GM19240 (cell line): ENCODE measurements at regions not wholly inside any gene's neighbourhood (a gene's known extent, or its start where the extent isn't known, plus 50 kb on each side); places are given as distances from the start of the nearest gene placed in this dataset.
"Not testable (repeated sequence)": the region's sequence is repeated elsewhere in the genome, so short reads cannot be mapped to it uniquely, and the experiment has no call there.

Experiments
- DNase-seq: peaks from one replicate; pipeline ENCODE4 v3.0.0; 2011; ENCODE audit warnings: low spot score; ENCODE audit not compliant: insufficient read length

- DNase-seq, result no peak
These were observed 149.5 kb upstream of the SLC38A2 start for GRCh38 chr12:46522071-46522470.

DNA sequence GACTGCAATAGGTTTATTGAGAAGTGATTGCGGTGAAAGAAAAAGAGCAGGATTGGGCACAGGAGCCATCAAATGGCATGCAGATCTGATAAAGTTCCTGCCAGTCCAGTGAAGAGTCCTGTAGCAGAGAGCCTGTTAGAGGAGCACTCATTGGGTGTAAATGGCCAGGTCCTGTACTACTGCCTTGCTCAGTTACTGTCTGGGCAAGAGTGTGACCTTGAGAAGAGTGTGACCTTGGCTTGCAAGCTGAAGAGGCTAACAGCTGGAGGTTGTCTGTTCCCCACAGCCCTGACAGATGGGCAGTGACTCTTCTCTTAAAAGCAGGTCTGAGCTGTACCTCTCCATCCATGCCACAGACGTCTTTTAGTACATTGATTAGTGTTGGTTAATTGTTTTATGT is 148.6 kb upstream of the SLC38A2 start:
- no peak for DNase-seq

GRCh38 chr12:46519407-46519806 is 146.8 kb upstream of the SLC38A2 start:
- no peak for DNase-seq

GRCh38 chr12:46518729-46519128 is 146.2 kb upstream of the SLC38A2 start:
- no peak for DNase-seq

DNA sequence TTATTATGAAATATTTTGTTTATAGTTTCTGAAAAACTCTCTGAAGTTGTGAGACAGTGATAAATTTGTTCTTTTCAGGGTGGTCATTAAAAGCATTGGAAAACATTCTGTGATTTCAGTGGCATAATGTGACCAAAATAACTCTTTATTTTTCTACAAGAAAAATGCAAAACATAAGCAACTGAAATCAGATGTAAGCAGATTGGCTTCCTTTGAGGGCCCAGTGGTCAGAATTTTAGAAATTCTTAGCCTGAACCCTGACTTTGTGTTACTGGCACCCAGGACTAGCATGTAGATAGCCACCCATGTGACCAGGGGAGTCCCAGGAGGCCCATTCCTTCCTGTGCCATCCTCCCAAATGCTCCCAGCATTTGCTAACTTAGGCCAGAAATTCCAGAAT is 145.6 kb upstream of the SLC38A2 start:
- no peak for DNase-seq

DNA sequence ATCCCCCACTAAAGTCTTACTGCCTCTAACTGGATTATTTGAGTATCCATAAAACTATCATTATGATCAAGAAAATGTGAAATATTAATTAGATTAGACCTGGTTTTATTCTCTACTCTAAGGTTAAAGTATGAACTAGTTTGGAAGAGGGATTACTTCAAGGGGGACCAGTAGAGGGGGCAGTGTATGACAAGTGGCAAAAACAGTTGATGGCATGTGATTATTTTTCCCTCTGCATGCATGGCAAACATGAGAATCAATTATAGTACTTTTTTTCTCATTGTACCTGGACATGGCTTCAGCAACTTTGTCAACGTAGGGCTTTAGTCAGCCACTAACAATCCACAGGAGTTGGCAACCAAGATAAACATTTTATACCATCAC is 145.0 kb upstream of the SLC38A2 start:
- no peak for DNase-seq

DNA sequence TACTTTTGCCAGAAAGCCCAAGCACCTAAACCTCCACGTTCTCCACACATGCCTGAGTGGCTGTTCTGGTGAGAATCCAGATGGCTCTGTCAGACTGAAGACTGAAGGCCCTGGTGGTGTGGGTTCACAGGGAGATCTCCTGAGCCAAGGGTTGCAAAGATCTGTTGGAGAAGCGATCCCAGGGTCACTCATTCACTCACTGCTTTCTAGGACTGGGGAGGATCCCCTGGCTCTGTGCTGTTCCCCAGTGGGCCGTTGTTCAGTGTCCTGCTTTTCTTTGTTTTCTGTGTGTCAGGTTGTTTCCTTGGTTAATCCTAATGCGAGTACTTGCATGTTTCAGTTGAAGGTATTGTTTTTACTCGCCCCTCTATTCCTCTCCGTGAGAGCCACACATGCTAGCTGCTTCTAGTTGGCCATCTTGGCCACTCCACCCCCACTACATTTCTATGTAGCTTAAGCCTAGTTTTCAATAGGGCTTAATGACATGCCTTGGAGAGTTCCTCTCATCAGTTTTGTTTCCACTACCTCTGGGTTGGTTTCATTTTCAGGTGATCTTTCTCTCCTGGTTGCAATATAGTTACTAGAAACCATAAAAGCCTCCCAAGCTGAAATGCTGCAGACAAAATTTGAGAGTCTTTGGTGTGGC is 144.5 kb upstream of the SLC38A2 start:
- DNase-seq, result peak; percentile 28

- DNase-seq, result no peak
These were observed 143.8 kb upstream of the SLC38A2 start for GRCh38 chr12:46516238-46516932.

GRCh38 chr12:46515829-46516228 is 143.3 kb upstream of the SLC38A2 start:
- no peak for DNase-seq

DNA sequence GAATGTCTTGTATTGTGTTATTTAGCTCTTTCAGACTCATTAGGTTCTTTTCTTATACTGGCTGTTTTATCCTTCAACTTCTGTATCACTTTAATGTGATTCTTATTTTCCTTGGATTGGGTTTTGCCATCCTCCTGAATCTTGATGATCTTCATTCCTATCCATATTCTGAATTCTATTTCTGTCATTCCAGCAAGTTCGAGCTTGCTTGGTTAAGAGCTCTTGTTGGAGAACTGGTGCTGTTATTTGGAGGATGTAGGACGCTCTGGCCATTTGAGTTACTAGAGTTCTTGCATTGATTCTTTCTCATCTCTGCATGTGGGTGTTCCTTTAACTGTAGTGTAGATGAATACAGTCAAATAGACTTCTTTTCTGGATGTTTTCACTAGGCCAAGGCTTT is 142.3 kb upstream of the SLC38A2 start:
- DNase-seq, result no peak

DNA sequence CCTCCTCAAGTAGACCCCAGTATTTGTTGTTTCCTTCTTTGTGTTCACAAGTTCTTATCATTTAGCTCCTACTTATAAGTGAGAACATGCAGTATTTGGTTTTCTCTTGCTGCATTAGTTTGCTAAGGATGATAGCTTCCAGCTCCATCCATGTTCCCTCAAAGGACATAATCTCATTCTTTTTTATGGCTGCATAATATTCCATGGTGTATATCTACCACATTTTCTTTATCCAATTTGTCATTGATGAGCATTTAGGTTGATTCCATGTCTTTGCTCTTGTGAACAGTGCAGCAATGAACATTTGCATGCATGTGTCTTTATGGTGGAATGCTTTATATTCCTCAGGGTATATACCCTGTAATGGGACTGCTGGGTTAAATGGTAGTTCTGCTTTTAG is 137.7 kb upstream of the SLC38A2 start:
- not testable (repeated sequence) for DNase-seq

DNA sequence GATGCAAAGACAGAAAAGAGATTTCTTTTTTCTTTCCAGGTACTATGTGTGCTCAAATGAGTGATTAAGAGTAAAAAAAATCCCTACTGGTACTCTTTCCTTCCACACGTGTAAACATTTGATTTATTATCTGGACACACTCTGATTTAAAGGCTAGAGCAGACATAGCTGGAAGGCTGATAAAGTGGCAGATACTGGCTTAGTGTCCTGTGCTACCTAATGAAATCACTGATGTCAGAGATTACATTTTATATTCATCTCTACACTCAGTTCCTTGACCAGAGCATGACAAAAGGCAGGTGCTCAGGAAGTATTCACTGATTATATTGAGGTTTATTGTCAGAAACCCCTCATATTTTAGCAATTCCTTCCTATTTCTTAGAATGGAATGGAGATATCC is 136.6 kb upstream of the SLC38A2 start:
- no peak for DNase-seq

DNA sequence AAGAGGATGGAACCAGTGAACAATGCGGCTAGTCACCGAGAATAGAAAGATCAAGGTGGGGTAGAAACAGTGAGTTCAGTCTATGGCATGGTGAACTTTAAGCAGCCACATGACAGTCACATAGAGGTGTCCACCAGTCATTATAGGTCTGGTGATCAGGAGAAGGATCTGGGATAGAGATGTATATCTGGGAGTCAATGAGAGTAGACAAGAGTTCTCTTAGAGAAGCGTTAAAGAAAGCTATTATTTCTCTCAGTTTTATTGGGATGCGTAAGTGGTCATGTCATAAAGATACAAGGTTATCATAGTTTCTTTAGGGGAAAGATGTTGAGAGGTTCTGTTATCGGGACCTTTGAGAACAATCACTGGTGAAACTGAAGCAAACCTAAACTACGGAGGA is 136.1 kb upstream of the SLC38A2 start:
- no peak for DNase-seq

DNA sequence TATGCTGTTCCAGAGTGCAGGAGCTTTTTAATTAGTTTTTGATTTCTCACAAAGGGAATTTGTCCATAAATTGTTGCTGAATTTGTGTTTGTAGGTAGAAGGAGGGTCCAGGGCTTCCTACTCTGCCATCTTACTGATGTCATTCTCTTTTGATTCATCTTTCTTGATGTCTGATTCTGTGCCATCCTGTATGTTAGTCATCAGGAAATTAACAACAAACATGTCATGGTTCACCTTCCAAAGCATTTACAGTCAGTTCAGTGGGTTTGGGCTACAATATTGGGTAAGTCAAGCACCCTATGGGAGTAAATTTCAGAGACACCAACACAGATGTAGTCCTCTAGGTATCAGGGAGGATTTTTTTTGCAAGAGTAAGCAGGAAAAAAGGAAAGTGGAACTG is 135.2 kb upstream of the SLC38A2 start:
- no peak for DNase-seq

DNA sequence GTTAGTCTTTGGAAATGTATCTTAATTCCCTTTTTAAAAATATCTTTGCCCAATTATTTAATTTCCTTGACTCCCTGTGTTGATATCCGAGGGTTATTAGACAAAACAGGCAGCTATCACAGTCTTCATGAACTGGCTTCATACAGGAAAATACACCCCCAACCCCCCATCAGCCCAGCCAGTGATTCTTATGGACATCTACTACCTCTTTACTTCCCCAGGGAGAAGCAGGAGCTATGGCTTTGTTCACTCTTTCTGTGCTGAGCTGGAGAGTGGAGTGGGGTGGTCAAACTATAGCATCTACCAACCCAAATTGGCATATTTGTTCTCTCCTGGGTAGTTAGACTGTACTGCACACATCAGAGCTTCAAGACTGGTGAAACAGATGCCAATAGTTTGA is 134.4 kb upstream of the SLC38A2 start:
- DNase-seq, result no peak

- no peak for DNase-seq
These were observed 133.6 kb upstream of the SLC38A2 start for GRCh38 chr12:46506198-46506597.

DNA sequence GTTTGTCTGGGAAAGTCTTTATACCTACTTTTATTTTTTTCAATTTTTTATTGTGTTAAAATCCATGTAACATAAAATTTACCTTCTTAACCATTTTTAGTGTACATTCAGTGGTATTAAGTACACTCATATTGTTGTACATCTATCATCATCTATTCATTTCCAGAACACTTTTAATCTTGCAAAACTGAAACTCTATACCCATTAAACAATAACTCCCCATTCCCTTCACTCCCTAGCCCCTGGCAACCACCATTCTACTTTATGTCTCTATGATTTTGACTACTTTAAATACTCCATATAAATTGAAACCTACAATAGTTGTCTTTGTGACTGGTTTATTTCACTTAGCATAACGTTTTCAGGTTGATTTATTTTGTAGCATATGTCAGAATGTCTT is 131.9 kb upstream of the SLC38A2 start:
- DNase-seq, result no peak

GRCh38 chr12:46503637-46504175 is 131.1 kb upstream of the SLC38A2 start:
- no peak for DNase-seq

DNA sequence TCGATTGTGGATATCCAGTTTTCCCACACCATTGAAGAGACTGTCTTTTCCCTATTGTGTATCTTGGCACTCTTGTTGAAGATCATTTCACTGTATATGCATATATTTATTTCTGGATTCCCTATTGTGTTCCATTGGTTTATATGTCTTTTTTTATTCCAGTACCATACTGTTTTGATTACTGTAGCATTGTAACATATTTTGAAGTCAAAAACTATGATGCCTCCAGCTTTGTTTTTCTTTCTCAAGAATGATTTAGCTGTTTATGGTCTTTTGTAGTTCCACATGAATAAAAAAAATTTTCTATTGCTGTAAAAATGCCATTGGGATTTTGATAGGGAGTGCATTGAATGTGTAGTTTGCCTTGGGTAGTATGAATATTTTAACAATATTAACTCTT is 128.1 kb upstream of the SLC38A2 start:
- no peak for DNase-seq

DNA sequence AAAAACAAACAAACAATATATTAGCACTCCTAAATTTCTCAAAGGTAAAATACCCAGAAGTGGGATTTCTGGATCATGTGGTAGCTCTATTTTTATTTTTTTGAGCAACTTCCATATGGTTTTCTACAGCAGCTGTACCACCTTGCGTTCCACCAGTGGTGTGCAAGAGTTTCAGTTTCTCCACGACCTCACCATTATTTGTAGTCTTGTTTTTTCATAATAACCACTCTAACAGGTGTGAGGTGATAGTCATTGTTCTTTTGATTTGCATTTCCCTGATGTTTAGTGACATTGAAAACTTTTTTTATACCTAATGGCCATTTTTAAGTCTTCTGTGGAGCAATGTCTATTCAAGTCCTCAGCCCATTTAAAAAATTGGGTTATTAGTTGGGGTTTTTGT is 127.3 kb upstream of the SLC38A2 start:
- no peak for DNase-seq

- DNase-seq, result no peak
These were observed 126.7 kb upstream of the SLC38A2 start for GRCh38 chr12:46499226-46499625.

DNA sequence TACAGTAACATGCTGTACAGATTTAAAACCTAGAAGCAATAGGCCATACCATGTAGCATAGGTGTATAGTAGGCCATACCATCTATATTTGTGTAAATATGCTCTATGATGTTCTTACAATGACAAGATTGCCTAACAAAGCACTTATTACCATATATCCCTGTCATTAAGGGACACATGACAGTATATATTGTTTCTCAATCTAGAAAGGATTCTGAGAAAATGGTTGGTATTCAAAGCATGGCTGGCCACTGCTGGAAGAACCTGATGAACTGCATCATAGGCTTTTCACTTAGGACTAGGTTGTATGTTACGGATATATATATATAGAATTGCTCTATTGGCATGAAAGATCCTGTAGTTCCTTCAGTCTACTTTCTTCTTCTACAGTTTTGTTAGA is 125.2 kb upstream of the SLC38A2 start:
- no peak for DNase-seq

- no peak for DNase-seq
These were observed 121.9 kb upstream of the SLC38A2 start for GRCh38 chr12:46494424-46494823.
